GM12874 (cell line): ENCODE measurements at regions not wholly inside any gene's neighbourhood (a gene's known extent, or its start where the extent isn't known, plus 50 kb on each side); places are given as distances from the start of the nearest gene placed in this dataset.

ENCODE experiments used
- TF ChIP-seq, protein P1 (sequence below): IDR thresholded peaks from 2 replicates; pipeline ENCODE4 v1.5.1; 2011; ENCODE audit warnings: low read depth, mild to moderate bottlenecking, control low read depth, low read length, moderate library complexity; ENCODE audit not compliant: insufficient read depth

GRCh38 chr1:143694085-143694484 is 277.7 kb downstream of the FAM72C start:
- TF ChIP-seq, protein P1, sequence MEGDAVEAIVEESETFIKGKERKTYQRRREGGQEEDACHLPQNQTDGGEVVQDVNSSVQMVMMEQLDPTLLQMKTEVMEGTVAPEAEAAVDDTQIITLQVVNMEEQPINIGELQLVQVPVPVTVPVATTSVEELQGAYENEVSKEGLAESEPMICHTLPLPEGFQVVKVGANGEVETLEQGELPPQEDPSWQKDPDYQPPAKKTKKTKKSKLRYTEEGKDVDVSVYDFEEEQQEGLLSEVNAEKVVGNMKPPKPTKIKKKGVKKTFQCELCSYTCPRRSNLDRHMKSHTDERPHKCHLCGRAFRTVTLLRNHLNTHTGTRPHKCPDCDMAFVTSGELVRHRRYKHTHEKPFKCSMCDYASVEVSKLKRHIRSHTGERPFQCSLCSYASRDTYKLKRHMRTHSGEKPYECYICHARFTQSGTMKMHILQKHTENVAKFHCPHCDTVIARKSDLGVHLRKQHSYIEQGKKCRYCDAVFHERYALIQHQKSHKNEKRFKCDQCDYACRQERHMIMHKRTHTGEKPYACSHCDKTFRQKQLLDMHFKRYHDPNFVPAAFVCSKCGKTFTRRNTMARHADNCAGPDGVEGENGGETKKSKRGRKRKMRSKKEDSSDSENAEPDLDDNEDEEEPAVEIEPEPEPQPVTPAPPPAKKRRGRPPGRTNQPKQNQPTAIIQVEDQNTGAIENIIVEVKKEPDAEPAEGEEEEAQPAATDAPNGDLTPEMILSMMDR = no peak

- TF ChIP-seq, protein P1 = no peak
These were observed 279.7 kb downstream of the FAM72C start for GRCh38 chr1:143691971-143692529.

- TF ChIP-seq, protein P1 = no peak
These were observed 280.3 kb downstream of the FAM72C start for GRCh38 chr1:143691400-143691891.

- TF ChIP-seq, protein P1 = no peak
These were observed 282.0 kb downstream of the FAM72C start for GRCh38 chr1:143689781-143690180.

DNA sequence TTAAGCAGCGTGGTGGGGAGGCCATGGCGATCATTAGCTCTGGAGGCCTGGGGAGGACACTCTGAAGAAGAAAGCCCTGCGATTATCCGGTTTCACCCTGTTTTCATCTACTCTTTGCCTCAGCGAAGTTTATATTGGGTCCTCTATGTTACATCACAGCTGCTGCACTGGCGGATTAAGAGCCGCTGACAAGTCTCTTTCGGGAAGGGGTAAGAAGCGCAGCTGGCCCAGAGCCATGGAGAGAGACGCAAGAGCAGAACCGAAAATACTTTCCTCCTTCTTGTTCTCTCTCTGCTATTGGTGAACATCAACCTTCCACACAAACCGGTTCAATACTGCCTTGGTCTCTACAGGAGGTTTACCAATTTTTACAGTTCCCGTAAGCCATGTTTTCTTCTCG is 291.5 kb downstream of the FAM72C start:
- TF ChIP-seq, protein P1 = no peak

DNA sequence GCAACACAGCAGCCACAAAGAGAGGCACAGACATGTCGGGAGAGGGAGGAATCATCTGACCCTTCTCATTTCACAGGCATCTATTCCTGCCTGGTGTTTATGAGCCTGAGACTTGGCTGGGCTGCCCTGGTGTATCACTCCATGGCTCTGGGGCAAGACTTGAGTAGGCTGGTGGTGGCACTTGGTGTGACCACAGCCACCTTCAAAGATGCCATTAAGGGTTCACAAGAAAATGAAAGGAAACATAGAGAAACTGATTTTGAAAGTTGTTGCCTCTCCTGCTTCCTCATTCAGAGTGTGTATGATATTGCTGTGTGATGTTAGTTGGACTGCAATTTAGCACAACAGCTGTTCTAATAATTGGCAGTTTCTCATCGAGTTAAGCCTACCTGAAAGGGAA is 298.8 kb downstream of the FAM72C start:
- TF ChIP-seq, protein P1 = no peak

DNA sequence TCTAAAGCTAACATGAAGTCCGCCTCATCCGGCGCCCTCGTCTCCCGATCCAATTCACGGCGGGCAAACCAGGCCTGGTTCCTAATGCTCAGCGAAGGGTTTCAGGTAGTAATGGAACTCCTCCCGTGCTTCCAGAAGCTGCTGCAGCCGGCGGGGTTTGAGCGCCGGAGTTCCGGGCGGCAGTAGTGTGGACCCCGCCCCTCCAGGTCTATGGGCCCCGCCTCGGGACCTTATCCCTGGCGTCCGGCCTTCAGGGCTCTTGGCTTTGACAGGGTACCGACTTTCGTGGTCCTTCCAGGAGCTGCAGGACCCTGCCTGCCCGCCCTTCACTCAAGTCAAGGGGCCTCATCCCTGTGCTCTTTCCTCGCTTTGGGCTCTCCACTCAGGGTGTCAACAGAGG is 304.1 kb downstream of the FAM72C start:
- TF ChIP-seq, protein P1 = no peak
